PC-9 (cell line): ENCODE measurements at regions not wholly inside any gene's neighbourhood (a gene's known extent, or its start where the extent isn't known, plus 50 kb on each side); places are given as distances from the start of the nearest gene placed in this dataset.

Experiments
- BruUV-seq: library from RNA; stranded (reverse); fragments of 400-500 nt; replicated peaks from 2 replicates; lab custom pipeline; 2021; lab: Mats Ljungman, UMichigan
- CTCF ChIA-PET: fragments of 300-600 bp; sonication (Branson Sonifier 250); formaldehyde crosslinking; loops from one replicate; lab custom pipeline; 2022; ENCODE audit warnings: antibody characterized with exemption; lab: Charles Lee
- POLR2A ChIA-PET: fragments of 300-600 bp; sonication (Branson Sonifier 250); formaldehyde crosslinking; loops from one replicate; lab custom pipeline; 2022; ENCODE audit warnings: antibody characterized with exemption; ENCODE audit not compliant: unreplicated experiment; lab: Charles Lee
- DNase-seq, 2 experiments: peaks; one replicate each; pipeline versions ENCODE4 v3.0.0 to v3.0.0-alpha.2; 2015 to 2022; ENCODE audit warnings: mixed read lengths in 1 of 2
- H2AFZ ChIP-seq: fragments of 200-600 bp; sonication (generic); 2 replicates; pipeline ENCODE4 v1.8.1; 2017; ENCODE audit warnings: antibody characterized with exemption
- H3F3A ChIP-seq: fragments of 200-600 bp; sonication (generic); 2 replicates; pipeline ENCODE4 v1.8.1; 2017; ENCODE audit warnings: antibody characterized with exemption, mild to moderate bottlenecking, low read depth; ENCODE audit not compliant: insufficient read depth
- H3K27ac ChIP-seq: fragments of 200-600 bp; sonication (generic); 2 replicates; pipeline ENCODE4 v1.6.1; 2016; ENCODE audit warnings: mixed run types
- H3K27me3 ChIP-seq: fragments of 200-600 bp; sonication (generic); 2 replicates; pipeline ENCODE4 v1.6.1; 2016; ENCODE audit warnings: low read depth, mixed run types; ENCODE audit not compliant: insufficient read depth
- H3K36me3 ChIP-seq: fragments of 200-600 bp; sonication (generic); 2 replicates; pipeline ENCODE4 v1.6.1; 2016; ENCODE audit warnings: low read depth, mixed run types
- H3K4me1 ChIP-seq: fragments of 200-600 bp; sonication (generic); replicated peaks from 2 replicates; pipeline ENCODE4 v1.6.1; 2016; ENCODE audit warnings: mixed run types; ENCODE audit not compliant: insufficient read depth
- H3K4me2 ChIP-seq: fragments of 200-600 bp; sonication (generic); 2 replicates; pipeline ENCODE4 v1.6.1; 2017; ENCODE audit warnings: mixed run types
- H3K4me3 ChIP-seq: fragments of 200-600 bp; sonication (generic); 2 replicates; pipeline ENCODE4 v1.6.1; 2016; ENCODE audit warnings: mixed run types
- H3K79me2 ChIP-seq: fragments of 200-600 bp; sonication (generic); 2 replicates; pipeline ENCODE4 v1.6.1; 2017; ENCODE audit warnings: low read depth, mixed run types
- H3K9me2 ChIP-seq: fragments of 200-600 bp; sonication (generic); 2 replicates; pipeline ENCODE4 v1.8.1; 2017; ENCODE audit warnings: mild to moderate bottlenecking; ENCODE audit not compliant: insufficient read depth
- H3K9me3 ChIP-seq: fragments of 200-600 bp; sonication (generic); 2 replicates; pipeline ENCODE4 v1.8.1; 2016; ENCODE audit warnings: low read depth; ENCODE audit not compliant: insufficient read depth
- H4K20me1 ChIP-seq: fragments of 200-600 bp; sonication (generic); 2 replicates; pipeline ENCODE4 v1.8.1; 2017; ENCODE audit not compliant: insufficient read depth
- EZH2 ChIP-seq: fragments of 200-600 bp; sonication (generic); IDR thresholded peaks from 2 replicates; pipeline ENCODE4 v1.8.0; 2017; ENCODE audit warnings: antibody characterized with exemption, low read depth
- intact Hi-C: fragments of 100-400 bp; cut with micrococcal nuclease; formaldehyde crosslinking; loops from one replicate; pipeline ENCODE4 v1.10.0; 2022; ENCODE audit not compliant: unreplicated experiment
- TF ChIP-seq, protein P1 (sequence below): fragments of 200-600 bp; sonication (generic); conservative IDR thresholded peaks from 2 replicates; pipeline ENCODE4 v1.6.1; 2017; ENCODE audit warnings: mixed run types, antibody characterized with exemption, mild to moderate bottlenecking, moderate library complexity

DNA sequence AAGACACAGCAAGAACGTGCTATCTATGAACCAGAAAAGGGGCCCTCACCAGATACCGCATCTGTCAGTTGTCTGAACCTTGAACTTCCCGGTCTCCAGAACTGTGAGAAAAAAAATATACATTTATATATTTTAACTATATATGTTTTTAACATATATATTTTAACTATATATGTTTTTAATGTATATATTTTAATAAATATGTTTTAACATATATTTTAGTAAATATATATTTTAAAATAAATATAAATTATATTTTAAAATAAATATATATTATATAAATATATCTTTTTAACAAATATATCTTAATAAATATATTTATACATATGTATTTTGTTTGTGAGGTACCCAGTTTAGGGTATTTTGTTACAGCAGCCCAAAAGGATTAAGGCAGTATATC lies 958.2 kb upstream of the AUTS2 start:
- H3K9me2 ChIP-seq: no peaks in the 10 kb centered on the region
- no peaks in the 10 kb centered on the region for H3K36me3 ChIP-seq
- no peaks in the 10 kb centered on the region for H4K20me1 ChIP-seq
- no peaks in the 10 kb centered on the region for H3K27me3 ChIP-seq
- no peak overlapping the region for H3K27ac ChIP-seq
- no peak overlapping the region for H3K4me3 ChIP-seq
- no peaks in the 10 kb centered on the region for H3K79me2 ChIP-seq
- H3K4me2 ChIP-seq: no peak overlapping the region
- DNase-seq: no peak
- H2AFZ ChIP-seq: no peak overlapping the region
- BruUV-seq: no TSS peak
- no peaks in the 10 kb centered on the region; the same call in 1 of the 2 replicates for H3F3A ChIP-seq
- H3K4me1 ChIP-seq: no peaks in the 10 kb centered on the region
- no peak for TF ChIP-seq EZH2
- TF ChIP-seq, protein P1, sequence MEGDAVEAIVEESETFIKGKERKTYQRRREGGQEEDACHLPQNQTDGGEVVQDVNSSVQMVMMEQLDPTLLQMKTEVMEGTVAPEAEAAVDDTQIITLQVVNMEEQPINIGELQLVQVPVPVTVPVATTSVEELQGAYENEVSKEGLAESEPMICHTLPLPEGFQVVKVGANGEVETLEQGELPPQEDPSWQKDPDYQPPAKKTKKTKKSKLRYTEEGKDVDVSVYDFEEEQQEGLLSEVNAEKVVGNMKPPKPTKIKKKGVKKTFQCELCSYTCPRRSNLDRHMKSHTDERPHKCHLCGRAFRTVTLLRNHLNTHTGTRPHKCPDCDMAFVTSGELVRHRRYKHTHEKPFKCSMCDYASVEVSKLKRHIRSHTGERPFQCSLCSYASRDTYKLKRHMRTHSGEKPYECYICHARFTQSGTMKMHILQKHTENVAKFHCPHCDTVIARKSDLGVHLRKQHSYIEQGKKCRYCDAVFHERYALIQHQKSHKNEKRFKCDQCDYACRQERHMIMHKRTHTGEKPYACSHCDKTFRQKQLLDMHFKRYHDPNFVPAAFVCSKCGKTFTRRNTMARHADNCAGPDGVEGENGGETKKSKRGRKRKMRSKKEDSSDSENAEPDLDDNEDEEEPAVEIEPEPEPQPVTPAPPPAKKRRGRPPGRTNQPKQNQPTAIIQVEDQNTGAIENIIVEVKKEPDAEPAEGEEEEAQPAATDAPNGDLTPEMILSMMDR: no peak
- CTCF ChIA-PET: no interaction called here
- no peaks in the 10 kb centered on the region; the same call in 1 of the 2 replicates for H3K9me3 ChIP-seq
- intact Hi-C loops: no loop called here
- POLR2A ChIA-PET: no interaction called here

DNA sequence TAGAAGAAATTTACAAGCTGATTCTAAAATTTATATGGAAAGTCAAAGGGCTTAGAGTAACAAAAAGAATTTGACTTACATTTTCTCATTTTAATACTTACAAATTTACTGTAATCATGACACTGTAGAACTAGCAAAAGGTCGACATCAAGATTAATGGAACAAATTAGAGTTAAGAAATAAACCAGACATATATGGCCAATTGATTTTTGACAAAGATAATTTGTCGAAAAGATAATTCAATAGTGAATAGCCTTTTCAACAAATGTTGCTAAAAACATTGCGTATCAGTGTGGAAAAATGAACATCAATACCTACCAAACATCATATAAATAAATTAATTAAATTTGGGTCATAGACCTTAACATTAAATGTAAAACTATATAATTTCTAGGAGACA lies 955.5 kb upstream of the AUTS2 start:
- intact Hi-C loops: no loop called here
- H3K79me2 ChIP-seq: no peaks in the 10 kb centered on the region
- no peak overlapping the region for H2AFZ ChIP-seq
- no peaks in the 10 kb centered on the region for H3K4me1 ChIP-seq
- no peak overlapping the region for H3K4me2 ChIP-seq
- H3K36me3 ChIP-seq: no peaks in the 10 kb centered on the region
- no peaks in the 10 kb centered on the region for H3K9me2 ChIP-seq
- H3K4me3 ChIP-seq: no peak overlapping the region
- H3K9me3 ChIP-seq: no peaks in the 10 kb centered on the region; the same call in 1 of the 2 replicates
- no peaks in the 10 kb centered on the region for H4K20me1 ChIP-seq
- no peak overlapping the region for H3K27ac ChIP-seq
- DNase-seq: no peak
- BruUV-seq: no TSS peak
- no peaks in the 10 kb centered on the region for H3K27me3 ChIP-seq
- CTCF ChIA-PET: no interaction called here
- TF ChIP-seq, protein P1: no peak
- TF ChIP-seq EZH2: no peak
- POLR2A ChIA-PET: no interaction called here
- no peaks in the 10 kb centered on the region; the same call in 1 of the 2 replicates for H3F3A ChIP-seq

DNA sequence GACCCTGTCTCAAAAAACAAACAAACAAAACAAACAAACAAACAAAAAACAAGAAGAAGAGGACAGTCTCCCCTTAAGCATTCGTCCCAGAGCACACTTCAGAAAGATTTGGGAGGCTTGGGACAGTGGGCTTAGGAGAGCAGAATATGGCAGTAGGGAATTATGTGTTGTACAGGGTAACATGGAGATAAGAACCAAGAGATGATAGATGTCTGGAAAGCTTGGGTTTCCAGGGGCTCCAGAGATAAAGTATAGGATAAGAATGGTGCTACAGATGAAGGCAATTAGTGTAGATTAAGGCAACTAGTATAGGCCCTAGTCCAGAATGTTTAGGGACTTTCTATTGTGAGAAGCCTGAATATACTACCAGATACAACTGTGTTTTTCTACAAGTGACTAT lies 934.9 kb upstream of the AUTS2 start:
- Histone ChIP-seq H3K27me3 (no peaks in the 10 kb centered on the region), H3K9me3 (no peaks in the 10 kb centered on the region), H4K20me1 (no peaks in the 10 kb centered on the region), H3K27ac (no peak overlapping the region), H2AFZ (no peak overlapping the region), H3K79me2 (no peaks in the 10 kb centered on the region), H3K4me2 (no peak overlapping the region), H3K4me3 (no peak overlapping the region), H3K36me3 (no peaks in the 10 kb centered on the region), H3F3A (no peaks in the 10 kb centered on the region), H3K9me2 (no peaks in the 10 kb centered on the region), H3K4me1 (no peaks in the 10 kb centered on the region)
- intact Hi-C loops: no loop called here
- no peak for DNase-seq
- ChIA-PET CTCF (interaction anchor here (0.6 kb wide), 1 partner anchor 136 kb away, joined by 3 read pairs; no protein-coding TSS in a partner anchor), POLR2A (no interaction called here)
- TF ChIP-seq, protein P1: no peak
- TF ChIP-seq EZH2: no peak
- no TSS peak for BruUV-seq
